ENCODE measurements at regions not wholly inside any gene's neighbourhood (a gene's known extent, or its start where the extent isn't known, plus 50 kb on each side); places are given as distances from the start of the nearest gene placed in this dataset.

- TF ChIP-seq TCF7L2 (IDR thresholded peaks at IDR 0.05; ENCODE audit: low read depth, low read length), result no peak
- TF ChIP-seq CTCF (IDR thresholded peaks at IDR 0.05), result no peak
- TF ChIP-seq POLR2AphosphoS5 (IDR thresholded peaks at IDR 0.05; ENCODE audit: low read depth, low read length), result no peak
- TF ChIP-seq SIN3A (IDR thresholded peaks at IDR 0.05; ENCODE audit: borderline replicate concordance, insufficient read depth, low read depth, low read length), result no peak
- TF ChIP-seq REST (IDR thresholded peaks at IDR 0.05; ENCODE audit: insufficient read depth in 1 of 2, low read depth in 2 of 2, low read length in 1 of 2), result no peak
- intact Hi-C loops (cut with micrococcal nuclease; ENCODE audit: unreplicated experiment) (no loop called here), in situ Hi-C loops (cut with HindIII; ENCODE audit: low pct_unique_long_range_greater_than_20kb, low sequenced_read_pairs) (no loop called here)
- no peaks in the 10 kb centered on the region for H3K36me3 ChIP-seq (ENCODE audit: control insufficient read depth, insufficient read depth, low read length)
- CTCF ChIA-PET, result interaction anchor here (0.6 kb wide), 1 partner anchor 166 kb away, joined by 8 read pairs; no protein-coding TSS in a partner anchor
- H3K4me1 ChIP-seq (ENCODE audit: control insufficient read depth, insufficient read depth, low read length), result no peaks in the 10 kb centered on the region
- POLR2A ChIA-PET, result no interaction called here
- peaks cover 27% of the 10 kb centered on the region for H3K27me3 ChIP-seq (ENCODE audit: control insufficient read depth, insufficient read depth, low read length)
- no peak overlapping the region for H3K27ac ChIP-seq (ENCODE audit: low read length)
- no peak overlapping the region for H3K4me3 ChIP-seq (ENCODE audit: low read depth in 2 of 2, low read length in 2 of 2)
- BruUV-seq (replicated peaks), result no TSS peak
- ATAC-seq (no peak), DNase-seq (ENCODE audit: low read depth, low spot score) (no peak)
- no peaks in the 10 kb centered on the region for H3K9me3 ChIP-seq (ENCODE audit: control insufficient read depth, insufficient read depth, low read depth, low read length)
These were observed 307.9 kb upstream of the ROPN1 start for GRCh38 chr3:124299831-124300230.

GRCh38 chr3:124300416-124300815 lies 308.5 kb upstream of the ROPN1 start:
- ChIA-PET CTCF (no interaction called here), POLR2A (no interaction called here)
- H3K27me3 ChIP-seq (ENCODE audit: control insufficient read depth, insufficient read depth, low read length), result peaks cover 25% of the 10 kb centered on the region
- no peaks in the 10 kb centered on the region for H3K36me3 ChIP-seq (ENCODE audit: control insufficient read depth, insufficient read depth, low read length)
- no peaks in the 10 kb centered on the region for H3K4me1 ChIP-seq (ENCODE audit: control insufficient read depth, insufficient read depth, low read length)
- DNase-seq (ENCODE audit: low read depth, low spot score) (no peak), ATAC-seq (no peak)
- in situ Hi-C loops (cut with HindIII; ENCODE audit: low pct_unique_long_range_greater_than_20kb, low sequenced_read_pairs), result no loop called here
- intact Hi-C loops (cut with micrococcal nuclease; ENCODE audit: unreplicated experiment), result no loop called here
- no peaks in the 10 kb centered on the region for H3K9me3 ChIP-seq (ENCODE audit: control insufficient read depth, insufficient read depth, low read depth, low read length)
- H3K4me3 ChIP-seq (ENCODE audit: low read depth in 2 of 2, low read length in 2 of 2), result no peak overlapping the region
- TF ChIP-seq TCF7L2 (IDR thresholded peaks at IDR 0.05; ENCODE audit: low read depth, low read length) (no peak), POLR2AphosphoS5 (IDR thresholded peaks at IDR 0.05; ENCODE audit: low read depth, low read length) (no peak), CTCF (IDR thresholded peaks at IDR 0.05) (no peak), REST (IDR thresholded peaks at IDR 0.05; ENCODE audit: insufficient read depth in 1 of 2, low read depth in 2 of 2, low read length in 1 of 2) (no peak), SIN3A (IDR thresholded peaks at IDR 0.05; ENCODE audit: borderline replicate concordance, insufficient read depth, low read depth, low read length) (no peak)
- no peak overlapping the region for H3K27ac ChIP-seq (ENCODE audit: low read length)
- no TSS peak for BruUV-seq (replicated peaks)
